Mesendoderm (in vitro differentiated cells): ENCODE measurements at regions not wholly inside any gene's neighbourhood (a gene's known extent, or its start where the extent isn't known, plus 50 kb on each side); places are given as distances from the start of the nearest gene placed in this dataset.

Experiments
- DNase-seq: peaks from one replicate; pipeline ENCODE4 v3.0.0; 2013
- H2AK5ac ChIP-seq: 2 replicates; pipeline ENCODE4 v1.6.1; 2013; ENCODE audit warnings: low read length, inconsistent platforms
- H2BK120ac ChIP-seq: 2 replicates; pipeline ENCODE4 v1.6.1; 2013; ENCODE audit warnings: low read depth, mild to moderate bottlenecking, low read length, moderate library complexity, mixed read lengths
- H2BK15ac ChIP-seq: replicated peaks from 2 replicates; pipeline ENCODE4 v1.6.1; 2013; ENCODE audit warnings: low read depth, mild to moderate bottlenecking, moderate library complexity
- H2BK5ac ChIP-seq: 2 replicates; pipeline ENCODE4 v1.6.1; 2013; ENCODE audit warnings: low read length, inconsistent platforms
- H3K18ac ChIP-seq: 2 replicates; pipeline ENCODE4 v1.6.1; 2013; ENCODE audit warnings: mild to moderate bottlenecking, low read length, mixed read lengths
- H3K23ac ChIP-seq: one replicate; pipeline ENCODE4 v1.6.1; 2013; ENCODE audit warnings: low read length
- H3K27ac ChIP-seq: 2 replicates; pipeline ENCODE4 v1.5.1; 2013; ENCODE audit warnings: low read depth, mild to moderate bottlenecking, inconsistent platforms, low read length, moderate library complexity
- H3K27me3 ChIP-seq: 2 replicates; pipeline ENCODE4 v1.6.1; 2013; ENCODE audit warnings: low read length, control low read depth, mild to moderate bottlenecking, inconsistent platforms; ENCODE audit not compliant: insufficient read depth, poor library complexity
- H3K36me3 ChIP-seq: 2 replicates; pipeline ENCODE4 v1.6.1; 2013; ENCODE audit warnings: low read length, inconsistent platforms; ENCODE audit not compliant: control insufficient read depth, insufficient read depth
- H3K4ac ChIP-seq: one replicate; pipeline ENCODE4 v1.6.1; 2013; ENCODE audit warnings: low read depth, mild to moderate bottlenecking, low read length, moderate library complexity
- H3K4me1 ChIP-seq: 2 replicates; pipeline ENCODE4 v1.6.1; 2013; ENCODE audit warnings: low read depth, low read length, inconsistent platforms; ENCODE audit not compliant: control insufficient read depth
- H3K4me2 ChIP-seq: 2 replicates; pipeline ENCODE4 v1.6.1; 2013; ENCODE audit warnings: low read length
- H3K4me3 ChIP-seq: 2 replicates; pipeline ENCODE4 v1.5.1; 2013; ENCODE audit warnings: mild to moderate bottlenecking, low read length
- H3K56ac ChIP-seq: one replicate; pipeline ENCODE4 v1.6.1; 2013; ENCODE audit warnings: low read length
- H3K79me1 ChIP-seq: 2 replicates; pipeline ENCODE4 v1.6.1; 2013; ENCODE audit warnings: low read length, inconsistent platforms
- H3K79me2 ChIP-seq: 2 replicates; pipeline ENCODE4 v1.6.1; 2013; ENCODE audit warnings: mild to moderate bottlenecking, low read length; ENCODE audit not compliant: control insufficient read depth, insufficient read depth
- H3K9ac ChIP-seq: 2 replicates; pipeline ENCODE4 v1.6.1; 2013; ENCODE audit warnings: low read length, inconsistent platforms
- H4K5ac ChIP-seq: one replicate; pipeline ENCODE4 v1.6.1; 2013; ENCODE audit warnings: low read length
- H4K8ac ChIP-seq: one replicate; pipeline ENCODE4 v1.6.1; 2013; ENCODE audit warnings: low read depth, mild to moderate bottlenecking, control low read depth, low read length, moderate library complexity
- WGBS: extraction: QIAGEN DNeasy Blood & Tissue Kit; methylation state at CpG from one replicate; pipeline ENCODE4 v1.1.7; 2013; ENCODE audit warnings: low lambda C conversion rate, missing lambda C conversion rate; ENCODE audit not compliant: insufficient coverage; ENCODE audit errors: extremely low coverage; 5-methylcytosine and 5-hydroxymethylcytosine counted together

GRCh38 chr22:44442186-44442815 is 55.7 kb downstream of the RTL6 start:
- no peaks in the 10 kb centered on the region for H3K4me1 ChIP-seq
- no peak overlapping the region for H3K27ac ChIP-seq
- H3K18ac ChIP-seq = no peak overlapping the region
- H2AK5ac ChIP-seq = no peak overlapping the region
- no peaks in the 10 kb centered on the region for H3K27me3 ChIP-seq
- no peak overlapping the region for H4K8ac ChIP-seq
- no peak overlapping the region for H3K4me2 ChIP-seq
- no peak overlapping the region for H3K23ac ChIP-seq
- no peak overlapping the region for H3K4me3 ChIP-seq
- no peak overlapping the region for H4K5ac ChIP-seq
- no peaks in the 10 kb centered on the region for H3K79me1 ChIP-seq
- H3K36me3 ChIP-seq = no peaks in the 10 kb centered on the region
- H3K9ac ChIP-seq = no peak overlapping the region
- no peaks in the 10 kb centered on the region for H3K79me2 ChIP-seq
- no peak overlapping the region for H2BK120ac ChIP-seq
- no CpG with 5 or more reads among the region's 12 CpGs for WGBS
- H2BK5ac ChIP-seq = no peak overlapping the region
- DNase-seq = no peak
- no peak overlapping the region for H2BK15ac ChIP-seq
- H3K56ac ChIP-seq = no peak overlapping the region
- no peak overlapping the region for H3K4ac ChIP-seq

GRCh38 chr22:44441401-44442185 is 56.4 kb downstream of the RTL6 start:
- H3K4me2 ChIP-seq = no peak overlapping the region
- no peak overlapping the region for H3K23ac ChIP-seq
- no peak overlapping the region for H3K4ac ChIP-seq
- H2AK5ac ChIP-seq = no peak overlapping the region
- H3K27me3 ChIP-seq = no peaks in the 10 kb centered on the region
- no peak overlapping the region for H3K56ac ChIP-seq
- H3K27ac ChIP-seq = no peak overlapping the region
- H3K18ac ChIP-seq = no peak overlapping the region
- no peak for DNase-seq
- no peaks in the 10 kb centered on the region for H3K36me3 ChIP-seq
- no peaks in the 10 kb centered on the region for H3K79me2 ChIP-seq
- H3K4me1 ChIP-seq = peaks cover 3% of the 10 kb centered on the region
- H2BK5ac ChIP-seq = no peak overlapping the region
- H3K4me3 ChIP-seq = no peak overlapping the region
- no peak overlapping the region for H2BK15ac ChIP-seq
- H4K5ac ChIP-seq = no peak overlapping the region
- H3K79me1 ChIP-seq = no peaks in the 10 kb centered on the region
- no peak overlapping the region for H3K9ac ChIP-seq
- no peak overlapping the region for H4K8ac ChIP-seq
- WGBS = no CpG with 5 or more reads among the region's 16 CpGs
- no peak overlapping the region for H2BK120ac ChIP-seq

DNA sequence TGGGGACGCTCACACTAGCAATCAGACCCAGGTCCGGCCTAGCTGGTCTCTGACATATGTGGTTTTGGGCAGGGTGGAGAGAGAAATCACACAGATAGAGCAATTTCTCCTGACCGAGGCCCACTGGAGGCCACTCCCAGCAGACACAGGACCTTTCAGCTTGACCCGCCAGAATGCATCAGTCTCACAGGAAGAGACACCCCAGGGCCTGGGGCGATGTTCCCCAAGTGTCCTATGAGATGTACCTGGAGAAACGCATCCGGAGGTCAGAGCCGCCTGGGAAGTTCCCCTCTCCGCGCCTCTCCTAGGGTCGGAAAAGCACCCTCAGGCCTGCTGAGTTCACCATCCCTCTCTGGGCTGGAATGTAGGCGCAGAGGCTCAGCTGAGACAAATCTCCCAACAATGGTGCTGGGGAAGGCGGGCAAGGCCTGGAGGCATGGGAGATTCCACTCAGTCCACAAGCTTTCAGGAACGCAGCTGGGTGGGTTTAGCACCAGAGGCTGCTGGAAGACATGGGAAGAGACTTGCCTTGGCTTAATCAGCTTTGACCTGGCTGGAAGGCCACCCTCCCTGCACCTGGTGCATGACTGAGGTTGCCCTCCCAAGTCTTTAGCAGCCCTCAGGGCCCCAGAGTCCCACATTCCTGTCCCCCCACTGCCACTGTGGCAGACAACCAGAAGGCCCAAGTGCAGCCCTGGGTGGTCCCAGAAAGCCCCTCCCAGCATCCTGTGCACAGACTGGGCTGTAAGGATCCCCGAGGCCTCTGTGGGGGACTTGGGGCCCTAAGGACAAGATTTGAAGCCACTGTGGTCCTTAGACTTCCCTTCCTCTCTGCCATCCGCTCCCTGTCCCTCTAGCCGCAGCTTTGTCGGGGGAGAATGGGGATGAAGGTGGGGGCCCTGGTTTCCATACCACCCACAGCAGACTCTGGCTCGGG is 57.5 kb downstream of the RTL6 start:
- Histone ChIP-seq H3K36me3 (no peaks in the 10 kb centered on the region), H3K56ac (no peak overlapping the region), H2AK5ac (no peak overlapping the region), H2BK5ac (no peak overlapping the region), H2BK120ac (no peak overlapping the region), H3K18ac (no peak overlapping the region), H3K4me3 (no peak overlapping the region), H3K23ac (no peak overlapping the region), H4K8ac (no peak overlapping the region), H3K27me3 (no peaks in the 10 kb centered on the region), H3K79me2 (no peaks in the 10 kb centered on the region), H3K9ac (no peak overlapping the region), H3K27ac (no peak overlapping the region), H3K79me1 (no peaks in the 10 kb centered on the region), H3K4me1 (peaks cover 3% of the 10 kb centered on the region), H3K4me2 (no peak overlapping the region), H4K5ac (no peak overlapping the region), H2BK15ac (no peak overlapping the region), H3K4ac (no peak overlapping the region)
- DNase-seq = peak; percentile 58
- WGBS = no CpG with 5 or more reads among the region's 19 CpGs

GRCh38 chr22:44439356-44440223 is 58.4 kb downstream of the RTL6 start:
- Histone ChIP-seq H3K79me1 (no peaks in the 10 kb centered on the region), H3K4ac (no peak overlapping the region), H4K8ac (no peak overlapping the region), H3K23ac (no peak overlapping the region), H3K4me1 (peaks cover 3% of the 10 kb centered on the region), H2BK120ac (no peak overlapping the region), H3K36me3 (no peaks in the 10 kb centered on the region), H2AK5ac (no peak overlapping the region), H3K56ac (no peak overlapping the region), H3K27ac (no peak overlapping the region), H3K4me3 (no peak overlapping the region), H3K9ac (no peak overlapping the region), H4K5ac (no peak overlapping the region), H3K79me2 (no peaks in the 10 kb centered on the region), H3K18ac (no peak overlapping the region), H3K27me3 (no peaks in the 10 kb centered on the region), H3K4me2 (no peak overlapping the region), H2BK5ac (no peak overlapping the region), H2BK15ac (no peak overlapping the region)
- WGBS = no CpG with 5 or more reads among the region's 21 CpGs
- no peak for DNase-seq

DNA sequence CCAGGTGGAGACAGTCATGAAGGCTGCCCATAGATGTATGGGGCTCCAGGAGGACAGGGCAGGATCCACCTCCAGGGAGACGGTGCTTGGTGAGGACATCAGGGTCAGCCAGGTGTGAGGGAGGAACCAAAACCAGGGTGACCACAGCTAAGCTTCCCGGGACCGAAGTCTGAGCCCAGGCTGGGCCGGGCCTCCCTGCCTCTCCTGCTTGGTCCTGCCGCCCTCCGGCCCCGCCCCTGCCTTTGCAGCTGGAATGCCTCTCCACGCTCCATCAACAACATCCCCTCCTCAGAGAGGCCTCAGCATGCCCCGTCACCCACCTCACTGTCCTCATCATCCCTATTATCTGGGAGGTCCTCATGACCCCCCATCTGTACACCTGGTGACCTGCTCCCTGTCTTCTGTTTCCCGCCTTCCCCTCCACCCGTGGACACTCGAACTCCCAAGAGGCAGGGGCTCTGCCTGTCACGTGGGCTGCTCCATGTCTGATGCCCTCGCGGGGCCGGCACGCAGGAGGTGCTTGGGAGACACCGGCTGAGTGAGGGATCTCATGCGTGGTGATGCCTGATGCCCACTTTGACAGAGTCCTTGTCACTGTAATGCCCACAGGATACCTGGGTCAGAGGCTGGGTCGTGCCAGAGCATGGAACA is 59.4 kb downstream of the RTL6 start:
- no CpG with 5 or more reads among the region's 20 CpGs for WGBS

More for the DNA sequence above, 59.4 kb downstream of the RTL6 start:
- Histone ChIP-seq H4K8ac (no peak overlapping the region), H3K23ac (no peak overlapping the region), H3K9ac (no peak overlapping the region), H3K27ac (no peak overlapping the region), H3K4ac (no peak overlapping the region), H3K79me1 (no peaks in the 10 kb centered on the region), H2BK15ac (no peak overlapping the region), H4K5ac (no peak overlapping the region), H3K79me2 (no peaks in the 10 kb centered on the region), H3K4me3 (no peak overlapping the region), H2AK5ac (no peak overlapping the region), H3K18ac (no peak overlapping the region), H3K36me3 (no peaks in the 10 kb centered on the region), H2BK5ac (no peak overlapping the region), H3K4me2 (no peak overlapping the region), H2BK120ac (no peak overlapping the region), H3K4me1 (peaks cover 3% of the 10 kb centered on the region), H3K56ac (no peak overlapping the region), H3K27me3 (no peaks in the 10 kb centered on the region)
- DNase-seq = no peak
